Fibroblast of lung (primary cell): ENCODE measurements at regions not wholly inside any gene's neighbourhood (a gene's known extent, or its start where the extent isn't known, plus 50 kb on each side); places are given as distances from the start of the nearest gene placed in this dataset.

Experiments
- DNase-seq, 2 donors: peaks; one replicate each; pipeline versions ENCODE4 v3.0.0 to v3.0.0-alpha.2; 2010; ENCODE audit warnings: low read depth in 2 of 2
- H2AFZ ChIP-seq: 2 replicates; pipeline ENCODE4 v1.5.1; 2012; ENCODE audit warnings: low read length, control low read depth, inconsistent platforms
- H3K27ac ChIP-seq: 2 replicates; pipeline ENCODE4 v1.5.1; 2011; ENCODE audit warnings: low read length, control low read depth; ENCODE audit not compliant: insufficient read depth
- H3K27me3 ChIP-seq: 2 replicates; pipeline ENCODE4 v1.5.1; 2011; ENCODE audit warnings: mild to moderate bottlenecking, low read length; ENCODE audit not compliant: control insufficient read depth, insufficient read depth
- H3K36me3 ChIP-seq: 2 replicates; pipeline ENCODE4 v1.5.1; 2011; ENCODE audit warnings: low read length; ENCODE audit not compliant: control insufficient read depth, insufficient read depth
- H3K4me1 ChIP-seq: 2 replicates; pipeline ENCODE4 v1.5.1; 2011; ENCODE audit warnings: low read length; ENCODE audit not compliant: control insufficient read depth, insufficient read depth; ENCODE audit errors: extremely low read depth
- H3K4me2 ChIP-seq: 2 replicates; pipeline ENCODE4 v1.5.1; 2011; ENCODE audit warnings: low read length, control low read depth; ENCODE audit not compliant: insufficient read depth; ENCODE audit errors: extremely low read depth
- H3K4me3 ChIP-seq, 4 experiments: fragments of 200-600 bp in 1 of 4; sonication (generic) in 1 of 4; replicated peaks in 1 of 4; 2 replicates each; pipeline ENCODE4 v1.5.1; 2011 to 2016; ENCODE audit warnings: low read length in 4 of 4, low read depth in 3 of 4, mild to moderate bottlenecking in 3 of 4, control low read depth in 2 of 4, inconsistent platforms in 1 of 4, mixed read lengths in 1 of 4; ENCODE audit not compliant: insufficient read depth in 1 of 4; ENCODE audit errors: control extremely low read depth in 1 of 4
- H3K79me2 ChIP-seq: 2 replicates; pipeline ENCODE4 v1.5.1; 2012; ENCODE audit warnings: mild to moderate bottlenecking, low read length, inconsistent platforms; ENCODE audit not compliant: control insufficient read depth, insufficient read depth
- H3K9ac ChIP-seq: 2 replicates; pipeline ENCODE4 v1.5.1; 2011; ENCODE audit warnings: mild to moderate bottlenecking, low read length, control low read depth; ENCODE audit not compliant: insufficient read depth
- H3K9me3 ChIP-seq: 2 replicates; pipeline ENCODE4 v1.5.1; 2012; ENCODE audit warnings: low read depth, low read length; ENCODE audit not compliant: control insufficient read depth, insufficient read depth
- H4K20me1 ChIP-seq: 2 replicates; pipeline ENCODE4 v1.5.1; 2011; ENCODE audit warnings: low read length; ENCODE audit not compliant: control insufficient read depth, insufficient read depth; ENCODE audit errors: extremely low read depth
- CTCF ChIP-seq, 2 donors: IDR thresholded peaks in 1 of 2; conservative IDR thresholded peaks in 1 of 2; 1 replicate in 1 of 2; 2 replicates in 1 of 2; pipeline ENCODE4 v1.5.1; 2011 to 2012; ENCODE audit warnings: low read length in 2 of 2, control low read depth in 1 of 2, inconsistent platforms in 1 of 2, low read depth in 1 of 2, mild to moderate bottlenecking in 1 of 2
- EZH2 ChIP-seq: IDR thresholded peaks from 2 replicates; pipeline ENCODE4 v1.5.1; 2012; ENCODE audit warnings: low read length, control low read depth, mild to moderate bottlenecking; ENCODE audit errors: missing control alignments

- no peaks in the 10 kb centered on the region for H3K79me2 ChIP-seq
- no peak overlapping the region for H3K9ac ChIP-seq
- no peak overlapping the region for H3K27ac ChIP-seq
- no peak overlapping the region for H2AFZ ChIP-seq
- no peaks in the 10 kb centered on the region for H4K20me1 ChIP-seq
- H3K9me3 ChIP-seq, result no peaks in the 10 kb centered on the region
- no peak overlapping the region for H3K4me2 ChIP-seq
- no peaks in the 10 kb centered on the region for H3K27me3 ChIP-seq
- H3K4me1 ChIP-seq, result no peaks in the 10 kb centered on the region
- TF ChIP-seq CTCF (conservative IDR thresholded peaks at IDR 0.05 in 1 of 2, IDR thresholded peaks at IDR 0.05 in 1 of 2; ENCODE audit: low read depth in 1 of 2, low read length in 2 of 2) (no peak), EZH2 (no peak)
- H3K36me3 ChIP-seq, result no peaks in the 10 kb centered on the region
- DNase-seq, result no peak
- H3K4me3 ChIP-seq, result no peak overlapping the region
These were observed 1277.2 kb upstream of the FLRT2 start for GRCh38 chr14:84252706-84253105.

GRCh38 chr14:84253326-84253725, 1276.6 kb upstream of the FLRT2 start:
- Histone ChIP-seq H4K20me1 (no peaks in the 10 kb centered on the region), H3K79me2 (no peaks in the 10 kb centered on the region), H3K9ac (no peak overlapping the region), H2AFZ (no peak overlapping the region), H3K27me3 (no peaks in the 10 kb centered on the region), H3K36me3 (no peaks in the 10 kb centered on the region), H3K27ac (no peak overlapping the region), H3K4me2 (no peak overlapping the region), H3K9me3 (no peaks in the 10 kb centered on the region), H3K4me3 (no peak overlapping the region), H3K4me1 (no peaks in the 10 kb centered on the region)
- no peak for TF ChIP-seq CTCF (conservative IDR thresholded peaks at IDR 0.05 in 1 of 2, IDR thresholded peaks at IDR 0.05 in 1 of 2; ENCODE audit: low read depth in 1 of 2, low read length in 2 of 2)
- no peak for TF ChIP-seq EZH2
- no peak for DNase-seq

GRCh38 chr14:84254290-84254689, 1275.7 kb upstream of the FLRT2 start:
- no peak overlapping the region for H3K4me2 ChIP-seq
- no peaks in the 10 kb centered on the region for H3K9me3 ChIP-seq
- H3K4me3 ChIP-seq, result no peak overlapping the region
- no peak for DNase-seq
- H2AFZ ChIP-seq, result no peak overlapping the region
- no peaks in the 10 kb centered on the region for H4K20me1 ChIP-seq
- no peak overlapping the region for H3K27ac ChIP-seq
- H3K9ac ChIP-seq, result no peak overlapping the region
- H3K79me2 ChIP-seq, result no peaks in the 10 kb centered on the region
- no peak for TF ChIP-seq CTCF (conservative IDR thresholded peaks at IDR 0.05 in 1 of 2, IDR thresholded peaks at IDR 0.05 in 1 of 2; ENCODE audit: low read depth in 1 of 2, low read length in 2 of 2)
- no peak for TF ChIP-seq EZH2
- no peaks in the 10 kb centered on the region for H3K4me1 ChIP-seq
- H3K36me3 ChIP-seq, result no peaks in the 10 kb centered on the region
- H3K27me3 ChIP-seq, result no peaks in the 10 kb centered on the region
